Esophagus muscularis mucosa (tissue), 3 donors: ENCODE measurements at regions not wholly inside any gene's neighbourhood (a gene's known extent, or its start where the extent isn't known, plus 50 kb on each side); places are given as distances from the start of the nearest gene placed in this dataset.

Experiments
- POLR2A ChIP-seq: fragments of 450-650 bp; IDR thresholded peaks from one replicate; pipeline ENCODE4 v1.6.1; 2017; ENCODE audit warnings: antibody characterized with exemption, moderate library complexity, mild to moderate bottlenecking, low read depth
- POLR2AphosphoS5 ChIP-seq, 2 donors: sonication (generic); formaldehyde crosslinking; IDR thresholded peaks; one replicate each; pipeline ENCODE4 v1.6.1; 2017; ENCODE audit warnings: antibody characterized with exemption in 2 of 2
- TF ChIP-seq, protein P1 (sequence below), 3 experiments: fragments of 200-600 bp in 2 of 3; fragments of 450-650 bp in 1 of 3; sonication (generic) in 2 of 3; IDR thresholded peaks; one replicate each; pipeline ENCODE4 v1.5.1; 2017 to 2019; ENCODE audit warnings: antibody characterized with exemption in 3 of 3, mild to moderate bottlenecking in 2 of 3, moderate library complexity in 1 of 3

DNA sequence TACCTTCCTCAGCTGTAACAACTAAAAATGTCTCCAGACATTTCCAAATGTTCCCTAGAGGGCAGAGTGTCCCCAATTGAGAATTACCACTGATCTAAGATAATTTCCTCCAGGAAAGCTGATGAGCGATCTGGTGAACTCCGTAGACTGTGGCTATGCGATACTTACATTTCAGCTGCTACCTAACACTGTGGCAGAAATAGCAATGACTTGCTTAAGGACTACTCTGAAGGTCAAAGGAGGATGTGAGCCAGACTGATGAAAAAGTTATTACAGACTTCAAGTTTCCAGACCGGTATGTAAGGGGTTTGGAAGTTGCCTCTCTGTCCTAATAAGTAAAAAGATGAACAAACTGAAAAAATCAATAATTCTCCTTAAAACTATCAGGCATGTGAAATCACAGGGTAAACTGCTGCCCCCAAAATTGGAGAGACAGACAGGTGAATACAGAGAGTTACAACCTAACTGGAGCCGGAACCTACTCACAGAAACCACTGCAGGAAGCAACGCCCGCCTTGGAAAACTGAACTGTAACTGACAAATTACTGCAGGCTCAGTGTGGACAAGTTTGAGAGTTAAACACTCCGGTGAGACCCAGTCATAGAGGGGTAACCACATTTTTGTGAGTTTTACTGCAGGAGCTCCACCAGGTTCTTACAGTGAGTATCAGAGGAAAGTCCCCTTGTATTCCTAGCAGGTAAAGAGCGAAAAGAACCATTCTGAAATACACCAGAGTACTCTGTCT, 60.0 kb upstream of the PARP11 start:
- TF ChIP-seq, protein P1, sequence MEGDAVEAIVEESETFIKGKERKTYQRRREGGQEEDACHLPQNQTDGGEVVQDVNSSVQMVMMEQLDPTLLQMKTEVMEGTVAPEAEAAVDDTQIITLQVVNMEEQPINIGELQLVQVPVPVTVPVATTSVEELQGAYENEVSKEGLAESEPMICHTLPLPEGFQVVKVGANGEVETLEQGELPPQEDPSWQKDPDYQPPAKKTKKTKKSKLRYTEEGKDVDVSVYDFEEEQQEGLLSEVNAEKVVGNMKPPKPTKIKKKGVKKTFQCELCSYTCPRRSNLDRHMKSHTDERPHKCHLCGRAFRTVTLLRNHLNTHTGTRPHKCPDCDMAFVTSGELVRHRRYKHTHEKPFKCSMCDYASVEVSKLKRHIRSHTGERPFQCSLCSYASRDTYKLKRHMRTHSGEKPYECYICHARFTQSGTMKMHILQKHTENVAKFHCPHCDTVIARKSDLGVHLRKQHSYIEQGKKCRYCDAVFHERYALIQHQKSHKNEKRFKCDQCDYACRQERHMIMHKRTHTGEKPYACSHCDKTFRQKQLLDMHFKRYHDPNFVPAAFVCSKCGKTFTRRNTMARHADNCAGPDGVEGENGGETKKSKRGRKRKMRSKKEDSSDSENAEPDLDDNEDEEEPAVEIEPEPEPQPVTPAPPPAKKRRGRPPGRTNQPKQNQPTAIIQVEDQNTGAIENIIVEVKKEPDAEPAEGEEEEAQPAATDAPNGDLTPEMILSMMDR (IDR thresholded peaks at IDR 0.05): no peak
- TF ChIP-seq POLR2A (no peak), POLR2AphosphoS5 (IDR thresholded peaks at IDR 0.05) (no peak)
